ENCODE measurements at regions not wholly inside any gene's neighbourhood (a gene's known extent, or its start where the extent isn't known, plus 50 kb on each side); places are given as distances from the start of the nearest gene placed in this dataset.

- H3K36me3 ChIP-seq (ENCODE audit: control insufficient read depth, insufficient read depth, low read length) = no peaks in the 10 kb centered on the region
- no peaks in the 10 kb centered on the region for H3K9me3 ChIP-seq (ENCODE audit: control insufficient read depth, insufficient read depth, low read length)
- no peaks in the 10 kb centered on the region for H3K27me3 ChIP-seq (ENCODE audit: control insufficient read depth, insufficient read depth, low read length)
- WGBS (ENCODE audit: insufficient coverage) = no CpG with 5 or more reads among the region's 1 CpG
- peak in 2 of 6 donors; percentile 5 to 60 for DNase-seq (ENCODE audit: low read depth in 4 of 6, low spot score in 6 of 6)
- H3K27ac ChIP-seq (ENCODE audit: low read depth, low read length) = no peak overlapping the region
- no peak overlapping the region for H3K4me3 ChIP-seq (ENCODE audit: low read depth, low read length)
- no peaks in the 10 kb centered on the region for H3K4me1 ChIP-seq (ENCODE audit: control insufficient read depth, insufficient read depth, low read length)
These were observed 2023.0 kb upstream of the CDH9 start for GRCh38 chr5:29061381-29061780.

- Histone ChIP-seq H3K4me3 (ENCODE audit: low read depth, low read length) (no peak overlapping the region), H3K9me3 (ENCODE audit: control insufficient read depth, insufficient read depth, low read length) (no peaks in the 10 kb centered on the region), H3K36me3 (ENCODE audit: control insufficient read depth, insufficient read depth, low read length) (no peaks in the 10 kb centered on the region), H3K27ac (ENCODE audit: low read depth, low read length) (no peak overlapping the region), H3K4me1 (ENCODE audit: control insufficient read depth, insufficient read depth, low read length) (no peaks in the 10 kb centered on the region), H3K27me3 (ENCODE audit: control insufficient read depth, insufficient read depth, low read length) (no peaks in the 10 kb centered on the region)
- WGBS (ENCODE audit: insufficient coverage) = no CpG with 5 or more reads among the region's 1 CpG
- DNase-seq (ENCODE audit: low read depth in 4 of 6, low spot score in 6 of 6) = no peak
These were observed 2016.3 kb upstream of the CDH9 start for GRCh38 chr5:29054694-29055093.

GRCh38 chr5:29054282-29054681, 2015.9 kb upstream of the CDH9 start:
- H3K9me3 ChIP-seq (ENCODE audit: control insufficient read depth, insufficient read depth, low read length) = no peaks in the 10 kb centered on the region
- H3K27ac ChIP-seq (ENCODE audit: low read depth, low read length) = no peak overlapping the region
- no peaks in the 10 kb centered on the region for H3K4me1 ChIP-seq (ENCODE audit: control insufficient read depth, insufficient read depth, low read length)
- no peak for DNase-seq (ENCODE audit: low read depth in 4 of 6, low spot score in 6 of 6)
- no peaks in the 10 kb centered on the region for H3K36me3 ChIP-seq (ENCODE audit: control insufficient read depth, insufficient read depth, low read length)
- no peak overlapping the region for H3K4me3 ChIP-seq (ENCODE audit: low read depth, low read length)
- no peaks in the 10 kb centered on the region for H3K27me3 ChIP-seq (ENCODE audit: control insufficient read depth, insufficient read depth, low read length)
- no CpG with 5 or more reads among the region's 1 CpG for WGBS (ENCODE audit: insufficient coverage)

- H3K36me3 ChIP-seq (ENCODE audit: control insufficient read depth, insufficient read depth, low read length) = no peaks in the 10 kb centered on the region
- no peak for DNase-seq (ENCODE audit: low read depth in 4 of 6, low spot score in 6 of 6)
- 54% methylated on average over 2 of the region's 4 CpGs for WGBS (ENCODE audit: insufficient coverage)
- no peak overlapping the region for H3K4me3 ChIP-seq (ENCODE audit: low read depth, low read length)
- no peaks in the 10 kb centered on the region for H3K9me3 ChIP-seq (ENCODE audit: control insufficient read depth, insufficient read depth, low read length)
- H3K27ac ChIP-seq (ENCODE audit: low read depth, low read length) = no peak overlapping the region
- no peaks in the 10 kb centered on the region for H3K4me1 ChIP-seq (ENCODE audit: control insufficient read depth, insufficient read depth, low read length)
- H3K27me3 ChIP-seq (ENCODE audit: control insufficient read depth, insufficient read depth, low read length) = no peaks in the 10 kb centered on the region
These were observed 2013.1 kb upstream of the CDH9 start for GRCh38 chr5:29051509-29051908.

GRCh38 chr5:29042152-29042551, 2003.8 kb upstream of the CDH9 start:
- whole genome bisulfite sequencing (ENCODE audit: insufficient coverage) = 0% methylated on average over 1 of the region's 4 CpGs
- H3K36me3 ChIP-seq (ENCODE audit: control insufficient read depth, insufficient read depth, low read length) = no peaks in the 10 kb centered on the region
- H3K27me3 ChIP-seq (ENCODE audit: control insufficient read depth, insufficient read depth, low read length) = no peaks in the 10 kb centered on the region
- H3K27ac ChIP-seq (ENCODE audit: low read depth, low read length) = no peak overlapping the region
- no peak for DNase-seq (ENCODE audit: low read depth in 4 of 6, low spot score in 6 of 6)
- no peak overlapping the region for H3K4me3 ChIP-seq (ENCODE audit: low read depth, low read length)
- H3K9me3 ChIP-seq (ENCODE audit: control insufficient read depth, insufficient read depth, low read length) = no peaks in the 10 kb centered on the region
- H3K4me1 ChIP-seq (ENCODE audit: control insufficient read depth, insufficient read depth, low read length) = no peaks in the 10 kb centered on the region

- no peaks in the 10 kb centered on the region for H3K36me3 ChIP-seq (ENCODE audit: control insufficient read depth, insufficient read depth, low read length)
- H3K9me3 ChIP-seq (ENCODE audit: control insufficient read depth, insufficient read depth, low read length) = no peaks in the 10 kb centered on the region
- DNase-seq (ENCODE audit: low read depth in 4 of 6, low spot score in 6 of 6) = no peak
- no peaks in the 10 kb centered on the region for H3K4me1 ChIP-seq (ENCODE audit: control insufficient read depth, insufficient read depth, low read length)
- no peaks in the 10 kb centered on the region for H3K27me3 ChIP-seq (ENCODE audit: control insufficient read depth, insufficient read depth, low read length)
- no peak overlapping the region for H3K27ac ChIP-seq (ENCODE audit: low read depth, low read length)
- no peak overlapping the region for H3K4me3 ChIP-seq (ENCODE audit: low read depth, low read length)
- whole genome bisulfite sequencing (ENCODE audit: insufficient coverage) = no CpG with 5 or more reads among the region's 1 CpG
These were observed 2002.0 kb upstream of the CDH9 start for GRCh38 chr5:29040404-29040803.

- Histone ChIP-seq H3K27me3 (ENCODE audit: control insufficient read depth, insufficient read depth, low read length) (no peaks in the 10 kb centered on the region), H3K4me1 (ENCODE audit: control insufficient read depth, insufficient read depth, low read length) (no peaks in the 10 kb centered on the region), H3K36me3 (ENCODE audit: control insufficient read depth, insufficient read depth, low read length) (no peaks in the 10 kb centered on the region), H3K9me3 (ENCODE audit: control insufficient read depth, insufficient read depth, low read length) (no peaks in the 10 kb centered on the region), H3K27ac (ENCODE audit: low read depth, low read length) (no peak overlapping the region), H3K4me3 (ENCODE audit: low read depth, low read length) (no peak overlapping the region)
- no CpG with 5 or more reads among the region's 1 CpG for WGBS (ENCODE audit: insufficient coverage)
- DNase-seq (ENCODE audit: low read depth in 4 of 6, low spot score in 6 of 6) = no peak
These were observed 2001.6 kb upstream of the CDH9 start for GRCh38 chr5:29039994-29040393.

- no CpG with 5 or more reads among the region's 3 CpGs for WGBS (ENCODE audit: insufficient coverage)
- H3K27ac ChIP-seq (ENCODE audit: low read depth, low read length) = no peak overlapping the region
- no peaks in the 10 kb centered on the region for H3K36me3 ChIP-seq (ENCODE audit: control insufficient read depth, insufficient read depth, low read length)
- no peaks in the 10 kb centered on the region for H3K4me1 ChIP-seq (ENCODE audit: control insufficient read depth, insufficient read depth, low read length)
- H3K27me3 ChIP-seq (ENCODE audit: control insufficient read depth, insufficient read depth, low read length) = no peaks in the 10 kb centered on the region
- DNase-seq (ENCODE audit: low read depth in 4 of 6, low spot score in 6 of 6) = no peak
- no peaks in the 10 kb centered on the region for H3K9me3 ChIP-seq (ENCODE audit: control insufficient read depth, insufficient read depth, low read length)
- no peak overlapping the region for H3K4me3 ChIP-seq (ENCODE audit: low read depth, low read length)
These were observed 1999.3 kb upstream of the CDH9 start for GRCh38 chr5:29037716-29038115.

GRCh38 chr5:29024052-29024451, 1985.7 kb upstream of the CDH9 start:
- H3K27ac ChIP-seq (ENCODE audit: low read depth, low read length) = no peak overlapping the region
- no peaks in the 10 kb centered on the region for H3K36me3 ChIP-seq (ENCODE audit: control insufficient read depth, insufficient read depth, low read length)
- H3K4me3 ChIP-seq (ENCODE audit: low read depth, low read length) = no peak overlapping the region
- H3K27me3 ChIP-seq (ENCODE audit: control insufficient read depth, insufficient read depth, low read length) = no peaks in the 10 kb centered on the region
- no peaks in the 10 kb centered on the region for H3K4me1 ChIP-seq (ENCODE audit: control insufficient read depth, insufficient read depth, low read length)
- DNase-seq (ENCODE audit: low read depth in 4 of 6, low spot score in 6 of 6) = no peak
- WGBS (ENCODE audit: insufficient coverage) = no CpG with 5 or more reads among the region's 4 CpGs
- H3K9me3 ChIP-seq (ENCODE audit: control insufficient read depth, insufficient read depth, low read length) = no peaks in the 10 kb centered on the region

GRCh38 chr5:29023541-29023940, 1985.2 kb upstream of the CDH9 start:
- Histone ChIP-seq H3K36me3 (ENCODE audit: control insufficient read depth, insufficient read depth, low read length) (no peaks in the 10 kb centered on the region), H3K27me3 (ENCODE audit: control insufficient read depth, insufficient read depth, low read length) (no peaks in the 10 kb centered on the region), H3K4me3 (ENCODE audit: low read depth, low read length) (no peak overlapping the region), H3K27ac (ENCODE audit: low read depth, low read length) (no peak overlapping the region), H3K4me1 (ENCODE audit: control insufficient read depth, insufficient read depth, low read length) (no peaks in the 10 kb centered on the region), H3K9me3 (ENCODE audit: control insufficient read depth, insufficient read depth, low read length) (no peaks in the 10 kb centered on the region)
- no peak for DNase-seq (ENCODE audit: low read depth in 4 of 6, low spot score in 6 of 6)
- WGBS (ENCODE audit: insufficient coverage) = no CpG with 5 or more reads among the region's 2 CpGs

All from spinal cord (tissue), 9 donors.